Hippocampal formation (tissue), 2 donors: ENCODE measurements at regions not wholly inside any gene's neighbourhood (a gene's known extent, or its start where the extent isn't known, plus 50 kb on each side); places are given as distances from the start of the nearest gene placed in this dataset.

Experiments
- DNase-seq, 2 donors: peaks; one replicate each; lab custom pipeline; 2025; lab: John Stamatoyannopoulos, UW

DNA sequence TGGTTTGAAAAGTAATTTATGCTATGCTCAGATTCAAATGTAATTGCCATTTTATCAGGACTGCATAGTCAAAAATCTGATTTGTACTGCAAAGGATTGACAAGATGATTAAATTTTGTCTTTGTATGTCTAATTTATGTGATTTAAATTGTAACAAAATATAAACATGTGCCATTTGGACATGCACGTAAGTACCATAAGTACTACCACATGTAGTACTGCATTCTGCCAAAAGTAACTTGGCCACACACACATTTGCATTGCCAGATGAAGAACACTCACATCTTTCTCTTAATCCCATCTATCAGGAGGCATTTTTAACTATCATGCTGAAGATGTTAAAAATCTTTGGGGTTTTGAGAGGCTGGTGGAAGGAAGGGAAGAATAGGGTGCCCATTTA lies 133.3 kb downstream of the KLF12 start:
- no peak for DNase-seq

DNA sequence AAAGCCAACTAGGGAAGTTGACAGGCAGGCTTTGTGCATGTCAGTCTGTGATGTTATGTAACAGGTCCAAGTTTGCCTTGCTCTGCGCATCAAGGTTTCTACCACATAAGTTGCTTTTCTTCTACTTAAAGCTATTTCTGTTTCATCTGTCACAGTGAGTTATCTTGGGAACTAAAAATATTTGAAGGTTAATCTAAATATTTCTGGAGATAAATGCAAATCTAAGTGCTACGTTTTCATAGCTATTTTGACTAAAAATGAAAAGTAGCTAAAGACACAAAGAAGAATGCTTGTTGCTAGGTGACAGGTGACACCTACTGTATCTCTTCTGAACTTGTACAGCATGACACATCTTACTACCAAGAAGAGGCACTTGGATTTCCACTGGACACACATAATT lies 135.6 kb downstream of the KLF12 start:
- no peak for DNase-seq

DNA sequence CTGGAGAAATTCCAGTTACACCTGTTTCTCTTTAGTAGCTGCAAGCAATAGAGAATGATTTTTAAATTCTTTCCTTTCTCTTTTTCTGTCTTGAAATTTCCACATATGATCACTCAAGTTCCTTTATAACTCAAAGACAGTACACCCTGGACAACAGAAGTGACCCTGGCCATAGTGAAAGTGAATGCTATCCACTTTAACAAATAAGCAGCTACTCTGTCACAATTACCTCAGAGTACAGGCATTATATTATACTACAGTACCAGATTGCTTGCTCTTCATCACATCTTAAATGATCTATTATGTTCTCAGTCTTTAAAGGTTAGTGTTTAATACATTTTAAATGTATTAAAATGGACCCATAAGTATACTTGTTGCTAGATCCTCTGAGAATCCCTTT lies 136.2 kb downstream of the KLF12 start:
- no peak for DNase-seq

DNA sequence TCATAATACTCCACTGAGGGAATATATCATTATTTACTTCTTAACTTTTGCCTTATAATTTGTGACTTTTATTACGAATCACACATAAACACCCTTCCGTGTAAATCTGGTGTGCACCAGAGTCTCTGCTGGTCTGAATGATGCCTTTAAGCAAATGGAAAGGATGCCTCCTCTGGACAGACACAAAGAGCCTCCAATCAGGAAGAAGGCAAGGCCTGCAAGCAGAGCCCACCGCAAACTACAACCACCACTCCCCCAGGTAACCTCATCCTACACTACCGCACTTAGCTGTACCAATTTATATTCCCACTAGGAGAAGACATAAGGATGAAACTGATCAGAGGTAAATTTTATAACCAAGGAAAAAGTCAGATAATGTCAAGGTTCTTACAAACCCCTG lies 137.6 kb downstream of the KLF12 start:
- DNase-seq, result no peak

DNA sequence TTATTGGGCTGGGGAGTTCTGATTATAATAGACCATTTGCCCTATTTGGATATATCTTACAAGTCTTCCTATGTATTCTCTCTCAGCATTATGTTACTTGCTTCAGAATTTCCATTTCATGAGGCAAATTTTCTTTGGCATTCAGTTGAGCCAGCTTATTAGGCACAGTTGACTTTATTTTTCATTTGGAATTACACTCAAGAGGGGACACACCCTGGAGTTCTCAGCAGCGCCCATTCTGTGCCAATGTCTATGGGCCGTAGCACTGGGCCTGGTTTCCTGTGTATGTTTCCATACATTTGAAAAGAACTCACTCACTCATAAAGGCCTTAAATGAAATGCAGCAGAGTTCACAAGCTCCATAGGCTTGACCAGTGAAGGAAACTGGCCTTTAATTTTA lies 138.5 kb downstream of the KLF12 start:
- no peak for DNase-seq

DNA sequence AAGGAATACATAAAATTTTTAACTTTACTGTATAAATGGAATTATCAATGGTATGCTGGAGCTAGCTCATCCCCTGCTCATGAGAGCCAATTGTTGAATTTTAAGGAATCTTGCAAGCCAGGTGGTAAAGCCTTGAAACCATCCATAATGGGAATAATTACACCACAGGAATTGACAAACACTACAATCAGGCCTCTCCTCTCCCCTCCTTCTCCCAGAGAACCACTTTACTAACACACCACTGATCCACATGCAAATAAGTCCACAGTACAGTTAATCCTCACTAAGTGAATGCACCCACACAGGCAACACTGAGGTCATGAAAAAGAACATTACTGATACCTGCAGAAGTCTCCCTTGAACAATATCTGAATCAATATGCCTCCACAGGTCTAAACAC lies 140.5 kb downstream of the KLF12 start:
- DNase-seq, result no peak

DNA sequence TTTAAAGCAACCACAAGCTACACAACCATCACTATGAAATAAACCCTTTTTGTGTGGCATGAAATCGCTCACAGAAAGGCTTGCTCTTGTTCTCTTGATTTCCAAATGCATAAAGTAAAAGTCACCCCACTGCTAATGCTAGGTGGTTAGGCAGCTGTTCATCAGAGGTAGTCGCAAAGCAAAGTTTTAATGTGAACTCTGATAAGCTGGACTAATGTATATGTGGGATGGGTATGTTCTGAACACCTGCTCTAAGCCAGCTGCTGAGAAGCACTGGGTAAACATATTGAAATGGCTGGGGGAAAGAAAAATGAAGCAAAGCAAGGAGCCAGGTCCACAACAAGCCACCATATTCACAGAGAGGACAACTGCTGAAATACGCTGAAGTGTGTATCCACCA lies 142.3 kb downstream of the KLF12 start:
- DNase-seq, result no peak

DNA sequence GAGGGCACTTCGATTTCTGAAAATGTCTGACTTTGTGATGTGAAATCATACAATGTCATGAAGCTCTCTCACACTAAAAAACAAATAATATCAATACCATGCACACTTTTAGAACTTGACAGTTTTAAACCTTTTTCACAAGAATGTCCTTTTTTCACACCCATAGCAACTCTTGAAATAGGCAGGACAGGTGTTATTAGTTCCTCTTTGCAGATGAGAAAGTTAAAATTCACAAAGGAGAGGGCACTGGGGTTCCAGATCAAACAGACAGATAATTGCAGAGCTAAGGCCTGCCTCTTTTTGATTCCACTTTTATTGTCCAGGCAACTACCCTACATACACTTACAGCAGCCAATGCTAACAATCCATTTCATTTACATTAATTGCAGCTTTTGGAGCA lies 142.8 kb downstream of the KLF12 start:
- DNase-seq, result no peak

DNA sequence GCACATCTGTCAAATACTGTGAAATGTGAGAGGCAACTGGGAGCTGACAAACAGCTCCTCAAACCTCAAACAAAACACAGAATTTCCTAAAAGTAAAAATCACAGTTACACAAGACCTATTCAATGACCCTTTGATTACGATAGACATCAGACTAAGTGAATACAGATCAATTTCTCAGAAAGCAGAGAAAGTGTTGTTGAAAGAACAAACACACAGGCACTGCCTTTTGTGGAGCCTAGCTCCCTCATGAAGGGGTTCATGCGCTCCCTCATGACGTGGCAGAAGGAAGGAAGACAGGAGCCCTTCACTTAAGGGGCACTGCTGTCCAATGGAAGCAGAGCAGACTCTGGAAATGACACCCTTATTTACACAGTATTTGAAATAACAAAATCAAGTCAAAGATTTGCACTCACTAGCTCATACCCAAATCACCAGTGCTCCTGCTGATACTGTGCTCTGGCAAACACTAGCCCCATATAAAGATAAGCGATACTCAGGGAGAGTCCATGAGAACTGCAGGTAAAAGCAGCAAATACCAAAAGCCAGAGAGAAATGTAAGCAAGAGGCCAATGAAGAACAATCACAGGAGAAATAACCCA lies 144.9 kb downstream of the KLF12 start:
- no peak for DNase-seq

DNA sequence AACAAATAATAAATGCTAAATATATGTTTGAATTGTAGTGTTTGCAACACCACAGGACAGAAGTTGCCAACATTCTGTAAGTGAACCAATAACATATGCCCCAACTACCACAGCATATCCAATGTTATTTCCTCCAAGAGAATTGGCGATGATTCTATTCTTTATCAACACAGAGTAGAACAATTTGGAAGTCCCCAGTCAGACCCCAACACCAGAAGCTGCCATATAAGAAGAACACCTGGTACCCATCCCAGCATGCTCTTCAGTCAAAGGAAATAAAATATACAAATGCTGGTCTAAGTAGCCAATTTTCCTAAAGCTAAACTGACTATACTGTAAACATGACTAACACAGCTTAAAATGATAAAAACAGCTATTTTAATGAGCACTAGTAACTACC lies 145.7 kb downstream of the KLF12 start:
- no peak for DNase-seq

DNA sequence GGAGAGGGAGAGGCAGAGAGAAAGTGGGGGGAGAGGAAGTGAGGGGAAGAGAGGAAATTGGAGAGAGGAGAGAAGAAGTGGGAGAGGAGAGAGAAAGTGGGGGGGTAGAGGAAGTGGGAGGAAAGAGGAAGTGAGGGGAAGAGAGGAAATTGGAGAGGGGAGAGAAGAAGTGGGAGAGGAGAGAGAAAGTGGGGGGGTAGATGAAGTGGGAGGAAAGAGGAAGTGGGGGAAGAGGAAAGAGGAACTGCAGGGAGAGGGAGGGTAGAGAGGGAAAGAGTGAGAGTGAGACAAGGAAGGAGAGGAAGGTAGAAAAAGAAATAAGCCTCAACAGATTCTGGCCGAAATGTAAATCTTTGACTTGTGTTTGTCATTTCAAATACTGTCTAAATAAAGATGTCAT lies 146.6 kb downstream of the KLF12 start:
- no peak for DNase-seq

DNA sequence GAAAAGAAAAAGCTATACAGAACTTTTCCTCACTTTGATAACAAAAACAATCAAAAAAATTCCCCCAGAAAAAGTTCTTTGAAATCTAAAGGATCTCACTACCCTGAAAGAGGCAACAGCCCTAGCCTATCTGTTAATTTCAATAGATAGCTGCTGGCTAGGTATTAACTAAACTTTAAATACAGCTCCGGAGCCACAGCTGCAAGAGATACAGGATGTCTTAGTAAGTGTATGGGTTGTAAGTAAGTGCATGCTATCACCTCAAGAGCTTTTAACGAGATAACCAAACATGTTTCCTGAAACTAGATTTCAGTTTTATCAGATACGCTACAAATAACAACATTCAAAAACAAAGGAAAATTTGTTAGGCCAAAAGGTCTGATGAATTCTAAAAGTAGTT lies 148.4 kb downstream of the KLF12 start:
- no peak for DNase-seq

DNA sequence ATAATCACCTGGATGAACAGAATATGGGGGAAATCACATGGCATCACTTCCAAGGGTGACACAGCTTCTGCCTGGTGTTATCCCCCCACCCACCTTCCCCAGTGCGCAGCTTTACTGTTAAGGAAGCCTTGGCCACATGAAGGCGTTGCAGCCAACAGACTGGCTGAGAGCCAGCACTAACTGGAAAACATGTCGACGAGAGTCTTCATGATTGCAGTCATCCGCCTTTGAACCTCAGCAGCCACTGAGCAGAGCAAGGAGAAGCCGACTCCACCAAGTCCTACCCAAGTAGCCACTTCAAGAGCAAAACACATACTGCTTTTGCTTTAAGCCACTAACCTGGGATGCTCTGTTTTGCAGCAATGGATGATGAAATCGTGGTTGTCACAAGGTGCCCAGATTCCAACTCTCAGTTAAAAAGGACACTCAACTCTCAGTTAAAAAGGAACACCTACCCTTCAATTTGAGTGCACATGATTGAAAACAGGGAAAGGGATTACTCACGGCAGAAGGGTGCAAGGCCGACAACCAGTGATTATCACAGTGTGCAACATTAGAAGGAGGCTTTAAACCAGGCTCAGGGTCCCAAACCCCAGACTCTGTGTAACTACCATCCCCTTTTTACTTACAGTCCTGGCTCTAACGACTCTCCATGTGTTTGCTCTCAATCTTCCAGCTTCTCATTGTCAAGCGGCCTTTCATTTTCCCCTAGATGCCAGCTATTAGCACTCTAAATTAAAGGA lies 149.1 kb downstream of the KLF12 start:
- no peak for DNase-seq

DNA sequence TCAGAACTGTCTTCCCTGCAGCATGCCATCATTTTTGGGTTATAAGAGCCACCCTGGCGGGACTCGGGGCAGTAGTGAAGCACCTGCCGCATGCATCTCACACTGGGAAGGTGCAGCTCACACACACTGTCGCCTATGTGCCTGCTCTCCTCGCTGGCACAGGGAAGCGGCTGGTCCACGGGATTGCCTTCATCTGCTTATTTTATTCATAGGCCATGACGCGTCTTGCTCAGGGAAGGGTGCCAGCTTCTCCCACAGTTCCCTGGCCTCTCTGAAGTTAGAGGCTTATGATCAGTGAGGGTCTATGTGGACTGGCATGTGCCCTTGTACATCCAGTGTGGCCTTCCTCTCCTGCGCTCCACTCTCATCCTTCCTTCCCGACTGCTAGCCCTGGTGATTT lies 150.0 kb downstream of the KLF12 start:
- no peak for DNase-seq

DNA sequence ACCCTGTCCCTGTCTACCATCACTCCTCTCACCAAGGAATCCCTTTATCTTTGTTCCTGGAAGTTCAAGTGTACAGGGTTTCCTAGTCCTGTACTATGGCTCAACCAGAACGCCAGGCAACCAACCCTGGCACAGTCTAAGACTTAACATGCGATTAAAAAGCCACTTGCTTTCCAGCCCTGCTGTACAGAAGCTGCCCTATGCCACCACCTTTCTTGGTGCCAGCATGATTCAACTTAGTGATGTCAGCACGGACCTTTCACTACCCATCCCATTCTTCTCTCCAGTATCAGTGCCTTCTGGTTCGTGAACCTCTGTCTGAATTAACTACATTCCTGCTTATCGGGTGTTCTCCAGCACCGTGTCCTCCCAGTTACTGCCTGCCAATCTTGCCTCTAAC lies 151.1 kb downstream of the KLF12 start:
- no peak for DNase-seq

DNA sequence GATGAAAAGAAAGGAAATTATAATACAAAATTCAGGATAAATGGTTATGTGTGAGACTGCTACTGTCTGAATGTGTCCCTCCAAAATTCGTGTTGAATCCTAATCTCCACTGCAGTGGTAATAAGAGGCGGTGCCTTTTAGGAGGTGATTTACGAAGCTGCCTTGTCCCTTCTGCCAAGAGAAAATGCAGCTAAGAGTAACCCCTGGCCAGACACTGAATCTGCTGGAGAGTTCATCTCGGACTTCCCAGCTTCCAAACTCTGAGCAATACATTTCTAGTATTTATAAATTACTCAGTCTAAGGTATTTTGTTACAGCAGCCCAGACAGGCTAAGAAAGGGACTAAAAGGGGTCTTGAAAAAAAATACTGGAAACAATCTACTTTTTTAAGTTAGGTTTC lies 152.6 kb downstream of the KLF12 start:
- no peak for DNase-seq

DNA sequence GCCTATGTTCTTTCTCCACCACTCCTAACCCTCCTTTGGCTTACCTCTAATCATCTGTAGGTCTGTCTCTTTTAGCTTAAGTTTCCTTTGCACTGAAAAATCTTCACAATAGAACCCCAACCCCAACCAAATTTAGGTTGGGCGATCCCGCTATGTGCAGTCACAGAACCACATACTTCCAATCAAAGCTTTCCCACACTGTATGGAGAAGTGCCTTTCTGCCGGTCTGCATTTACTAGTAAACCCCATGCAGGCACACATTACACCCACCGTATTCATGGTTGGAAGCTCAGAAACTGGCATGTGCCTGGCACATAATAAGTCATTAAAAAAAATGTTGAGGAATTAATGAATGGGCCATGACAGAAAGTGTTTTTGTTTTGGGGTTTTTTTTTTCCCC lies 158.4 kb downstream of the KLF12 start:
- no peak for DNase-seq

DNA sequence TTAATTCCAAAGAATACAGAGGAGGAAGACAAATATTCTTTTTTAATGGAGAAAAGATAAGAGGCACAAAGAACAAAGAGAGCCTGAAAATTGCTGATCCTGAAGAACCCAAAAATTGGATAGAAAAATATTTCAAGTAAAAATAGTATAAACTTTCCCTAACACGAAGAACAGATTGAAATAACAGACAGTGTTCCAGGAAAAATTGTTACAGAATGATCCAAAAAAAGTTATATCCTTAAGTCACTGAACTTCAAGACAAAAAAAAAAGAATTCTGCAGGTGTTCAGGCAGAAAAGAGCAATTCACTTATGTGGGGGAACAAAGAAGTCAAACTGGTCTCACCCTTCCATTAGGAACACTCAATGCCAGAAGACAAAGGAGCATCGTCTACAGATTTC lies 160.2 kb downstream of the KLF12 start:
- no peak for DNase-seq

DNA sequence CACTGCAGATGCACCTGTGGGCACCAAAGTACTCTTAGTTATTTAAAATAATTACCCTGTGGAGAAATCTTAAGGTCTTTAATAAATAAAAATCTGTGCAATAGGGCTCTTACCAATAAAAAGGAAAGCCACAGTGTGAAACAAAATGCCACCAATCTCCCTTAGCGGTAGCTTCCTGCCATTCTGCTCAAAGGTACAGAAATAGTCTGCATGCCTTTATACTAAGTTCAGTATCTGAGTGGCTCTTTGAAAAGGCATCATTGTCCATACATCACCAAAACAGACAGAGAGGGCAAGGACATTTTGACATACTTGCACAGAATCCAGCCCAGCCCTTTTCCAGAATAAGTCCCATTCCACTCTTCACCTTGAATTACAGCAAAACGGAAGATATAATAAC lies 161.0 kb downstream of the KLF12 start:
- DNase-seq, result no peak

DNA sequence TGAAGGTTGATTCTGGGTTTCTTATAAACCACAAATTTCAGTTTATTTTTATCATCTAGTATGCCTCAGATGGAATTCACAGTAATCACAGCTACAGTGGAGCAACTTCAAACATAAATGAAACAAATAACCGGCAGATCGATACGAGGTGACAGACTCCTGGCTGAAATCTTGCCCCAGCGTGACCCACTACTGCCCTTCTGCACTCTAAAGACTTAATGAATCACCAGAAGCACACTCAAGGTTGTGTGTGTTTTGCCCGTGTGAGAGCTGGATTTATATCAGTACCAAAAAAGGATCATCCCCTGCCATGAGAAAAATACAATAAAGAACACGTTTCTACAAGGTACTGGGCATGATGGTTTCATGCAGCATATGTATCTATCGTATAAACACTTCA lies 161.7 kb downstream of the KLF12 start:
- no peak for DNase-seq

DNA sequence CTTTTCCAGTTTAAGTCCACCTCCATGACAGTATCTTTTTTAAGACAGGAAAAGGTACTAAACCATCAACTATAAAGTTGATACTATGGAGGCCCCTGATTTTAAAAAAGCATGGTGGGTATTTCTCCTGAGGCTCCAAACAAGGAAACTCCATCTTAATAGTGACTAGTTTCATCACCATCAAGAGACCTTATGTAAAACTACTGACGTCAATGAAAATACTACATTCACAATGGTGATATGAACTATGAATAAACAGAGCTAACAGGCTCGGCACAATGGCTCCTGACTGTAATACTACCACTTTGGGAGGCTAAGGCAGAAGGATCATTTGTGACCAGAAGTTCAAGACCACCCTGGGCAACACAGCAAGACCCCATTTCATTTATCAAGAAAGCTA lies 162.7 kb downstream of the KLF12 start:
- DNase-seq, result no peak

DNA sequence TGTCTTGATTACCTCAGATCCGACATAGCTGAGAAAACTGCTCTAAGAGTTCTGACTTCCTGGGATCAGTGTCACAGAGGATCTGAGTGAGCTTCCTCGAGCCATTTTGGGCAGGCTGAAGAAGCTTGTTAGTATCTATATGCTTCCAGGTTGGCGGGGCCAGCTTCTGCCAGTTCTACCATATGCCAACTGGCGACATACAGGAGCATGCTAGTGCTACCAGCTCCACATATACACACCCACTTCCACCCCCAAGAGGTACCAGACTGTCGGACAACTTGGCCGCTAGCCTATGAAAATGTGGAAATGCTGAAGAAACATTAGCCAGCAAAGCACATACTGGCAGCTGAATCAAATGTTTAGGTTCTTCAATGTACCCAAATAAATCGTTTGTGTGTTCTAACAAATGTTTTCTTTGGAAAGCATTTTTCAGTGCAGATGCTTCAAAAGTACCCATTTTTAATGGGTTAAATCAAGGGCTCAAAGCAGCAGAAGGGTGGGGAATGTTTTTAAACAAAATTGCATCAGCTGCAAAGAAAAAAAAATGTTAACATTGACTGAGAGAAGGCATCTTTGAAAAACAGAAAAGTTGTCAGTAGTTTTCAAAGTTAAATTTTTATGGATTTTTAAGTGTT lies 163.7 kb downstream of the KLF12 start:
- no peak for DNase-seq

DNA sequence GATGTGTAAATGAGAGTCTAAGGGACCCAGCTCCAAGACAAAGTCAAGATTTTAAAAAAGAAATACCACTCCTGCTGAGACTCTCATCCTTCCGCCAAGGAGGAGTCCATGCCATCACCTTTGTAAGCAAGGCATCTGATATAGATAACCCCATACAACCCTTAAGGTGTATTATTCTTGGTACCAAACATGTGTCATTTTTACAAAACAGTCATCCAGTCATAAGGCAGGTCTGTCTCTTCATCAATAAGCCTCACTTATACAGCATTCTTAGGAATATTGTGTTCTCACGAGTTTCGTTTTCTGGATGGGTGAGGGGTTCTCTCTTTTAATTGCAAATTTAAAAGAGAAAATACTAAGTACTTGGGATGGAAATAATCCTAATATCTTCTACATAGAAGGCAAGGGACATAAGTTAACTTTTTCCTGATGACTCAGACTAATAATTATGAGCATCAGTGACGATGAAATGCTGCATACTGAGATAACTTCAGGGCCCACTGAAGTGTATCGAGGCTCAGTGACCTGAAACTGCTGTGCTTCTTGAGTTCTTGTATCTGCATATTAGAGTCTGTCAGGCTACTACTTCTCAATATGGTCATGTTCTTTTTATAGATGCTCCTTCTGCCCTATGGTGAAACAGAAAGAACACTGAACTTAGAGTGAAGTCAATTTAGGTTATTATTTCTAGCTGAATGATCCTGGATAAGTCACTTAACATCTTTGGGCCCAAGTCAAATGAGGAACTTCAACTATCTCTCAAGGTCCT lies 166.6 kb downstream of the KLF12 start:
- no peak for DNase-seq
